Stimulated activated CD8-positive, alpha-beta memory T cell treated with anti-CD3 and anti-CD28 coated beads, Interleukin-12 subunit alpha, Interleukin-12 subunit beta, amount 100 ng/mL, for 24 hours (primary cell): ENCODE measurements at regions not wholly inside any gene's neighbourhood (a gene's known extent, or its start where the extent isn't known, plus 50 kb on each side); places are given as distances from the start of the nearest gene placed in this dataset.
"Not testable (repeated sequence)": the region's sequence is repeated elsewhere in the genome, so short reads cannot be mapped to it uniquely, and the experiment has no call there.

Experiments
- DNase-seq: peaks from one replicate; pipeline ENCODE4 v3.0.0-alpha.2; 2020; ENCODE audit errors: extremely low read depth

GRCh38 chr21:31456201-31456600 is 112.1 kb upstream of the TIAM1 start:
- DNase-seq, result no peak

DNA sequence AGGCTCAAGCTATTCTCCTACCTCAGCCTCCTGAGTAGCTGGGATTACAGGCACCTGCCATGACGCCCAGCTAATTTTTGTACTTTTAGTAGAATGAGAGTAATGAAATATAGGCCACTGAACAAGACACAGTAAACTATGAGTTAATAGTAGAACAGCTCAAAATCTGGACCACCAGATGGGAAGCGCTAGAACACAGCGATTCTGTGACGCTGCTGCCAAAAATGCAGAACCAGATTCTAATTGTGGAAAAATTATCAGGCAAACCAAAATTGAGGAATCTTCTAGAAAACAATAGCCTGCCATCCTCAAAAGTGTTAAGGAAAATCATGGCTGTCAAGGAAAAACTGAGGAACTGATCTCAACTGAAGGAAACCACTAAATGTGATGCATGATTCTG is 111.4 kb upstream of the TIAM1 start:
- DNase-seq, result no peak

DNA sequence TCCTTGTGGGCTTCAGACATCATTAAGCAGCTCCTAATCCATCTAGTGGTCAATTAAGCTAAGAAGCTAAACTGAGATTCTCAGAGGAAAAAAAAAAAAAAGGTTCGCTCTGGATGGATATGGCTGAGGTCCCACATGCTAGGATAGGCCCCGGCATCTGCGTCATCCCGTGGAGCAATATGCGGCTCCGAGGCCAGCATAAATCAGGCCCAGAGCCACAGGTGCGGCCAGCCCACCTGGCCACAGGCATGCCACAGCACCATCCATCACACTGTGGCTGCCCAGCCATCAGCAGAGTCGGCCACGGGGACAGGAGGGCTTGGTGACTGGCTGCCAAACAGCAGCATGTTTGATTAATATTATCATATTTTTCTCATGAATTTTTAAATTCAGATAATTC is 106.9 kb upstream of the TIAM1 start:
- no peak for DNase-seq

DNA sequence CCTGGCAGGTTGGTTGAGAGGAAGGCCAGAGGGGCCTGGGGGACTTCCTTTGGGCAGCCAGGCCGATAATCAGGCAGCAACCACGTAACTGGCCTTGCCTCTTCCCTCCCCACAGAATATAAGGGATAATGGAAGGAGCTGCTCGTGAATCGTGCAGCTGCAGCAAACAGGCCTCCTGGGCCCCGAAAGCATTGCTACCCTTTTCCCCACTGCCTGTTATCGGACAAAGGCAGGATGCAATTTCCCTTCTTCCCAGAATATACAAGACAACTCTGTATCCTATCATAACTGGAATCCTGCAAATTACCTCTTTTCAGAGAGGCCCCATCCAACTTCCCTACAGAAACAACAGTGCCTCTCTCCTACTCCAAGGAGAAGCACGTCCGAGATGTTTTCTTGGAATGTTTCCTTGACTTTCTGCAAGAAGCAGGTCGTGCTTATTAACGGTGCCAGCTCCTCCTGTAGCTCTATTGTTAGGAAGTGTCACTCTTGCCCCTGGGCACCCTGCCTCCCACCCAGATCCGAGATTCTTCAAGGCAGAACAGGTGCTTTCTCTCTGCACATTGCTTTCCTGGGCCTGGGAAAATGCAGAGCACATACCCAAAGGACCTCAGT is 106.0 kb upstream of the TIAM1 start:
- no peak for DNase-seq

- no peak for DNase-seq
Observed at GRCh38 chr21:31448496-31448895, 104.4 kb upstream of the TIAM1 start.

DNA sequence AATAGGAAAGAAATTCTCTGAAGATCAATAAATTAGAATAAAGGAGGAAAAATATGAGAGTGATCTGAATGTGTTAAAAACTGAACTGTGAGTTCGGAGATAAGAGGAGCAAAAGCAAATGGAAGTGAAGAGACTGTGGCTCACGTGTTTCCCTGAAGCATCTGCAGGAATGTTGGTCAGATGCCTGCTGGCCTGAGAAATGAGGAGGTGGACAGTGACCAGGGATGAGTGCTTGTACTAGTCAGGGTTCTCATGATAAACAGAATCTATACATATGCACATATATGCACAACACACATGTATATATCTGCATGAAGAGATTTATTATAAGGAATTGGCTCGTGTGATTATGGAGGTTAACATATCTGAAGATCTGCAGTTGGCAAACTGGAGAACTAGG is 103.4 kb upstream of the TIAM1 start:
- DNase-seq, result no peak

DNA sequence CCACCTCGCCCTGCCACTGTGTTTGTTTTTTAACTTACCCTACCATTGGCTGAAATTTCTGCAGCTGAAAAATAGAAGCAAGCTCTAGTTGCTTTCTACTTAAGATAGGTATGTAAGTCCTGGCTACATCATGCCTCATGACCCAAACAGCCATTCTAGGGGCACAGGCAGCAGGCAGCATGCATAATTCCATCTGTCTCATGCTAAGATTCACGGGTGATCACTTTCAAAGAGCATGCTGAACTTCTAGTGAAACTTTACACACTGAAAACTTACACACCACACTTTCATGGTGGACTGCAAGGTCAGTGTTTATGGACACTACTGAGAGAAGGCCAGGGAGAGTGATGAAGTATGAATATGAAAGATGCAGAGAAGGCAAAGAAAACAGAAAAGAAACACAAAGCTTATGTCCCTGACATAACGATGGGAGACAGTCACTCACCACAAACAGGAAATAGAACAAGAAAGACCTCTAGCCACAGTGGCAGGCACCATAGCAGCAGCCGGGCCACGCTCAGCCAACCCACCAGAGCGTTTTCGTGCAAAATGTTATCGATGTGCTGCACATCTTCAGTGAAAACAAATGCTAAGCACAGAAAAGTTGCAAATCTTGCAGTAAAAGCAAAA is 102.3 kb upstream of the TIAM1 start:
- DNase-seq, result no peak

DNA sequence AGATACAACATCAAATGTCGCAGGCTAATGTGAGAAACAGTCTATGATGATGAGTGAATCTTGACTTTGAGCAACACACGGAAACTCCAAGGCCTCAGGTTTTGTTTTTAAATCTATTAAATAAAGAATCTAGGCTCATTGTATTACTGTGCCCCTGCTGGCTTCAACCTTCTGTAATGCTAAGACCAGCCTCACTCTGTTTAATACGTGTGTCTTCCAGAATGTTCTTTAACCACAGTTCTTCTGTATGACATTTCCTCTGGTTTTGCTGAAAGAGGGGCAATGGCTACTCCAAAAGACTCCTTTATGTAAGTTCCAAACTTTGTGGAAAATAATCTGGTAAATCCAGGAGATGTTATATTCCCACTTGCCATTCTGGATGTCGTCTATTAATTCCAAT is 101.1 kb upstream of the TIAM1 start:
- DNase-seq, result no peak

GRCh38 chr21:31443736-31444521 is 99.9 kb upstream of the TIAM1 start:
- no peak for DNase-seq

DNA sequence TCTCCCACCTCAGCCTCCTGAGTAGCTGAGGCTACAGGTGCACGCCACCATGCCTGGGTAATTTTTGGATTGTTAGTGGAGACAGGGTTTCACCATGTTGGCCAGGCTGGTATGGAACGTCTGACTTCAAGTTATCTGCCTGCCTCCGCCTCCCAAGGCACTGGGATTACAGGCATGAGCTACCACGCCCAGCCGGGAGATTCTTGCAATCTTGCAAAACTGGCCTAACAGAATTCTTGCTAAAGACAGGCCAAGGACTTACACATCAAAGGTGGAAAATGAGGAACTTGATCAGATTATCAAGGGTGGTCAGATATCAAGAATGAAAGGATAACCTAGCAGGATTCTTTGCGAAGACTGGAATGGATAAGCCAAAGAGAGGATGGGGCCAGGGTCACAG is 98.3 kb upstream of the TIAM1 start:
- DNase-seq, result no peak

GRCh38 chr21:31429506-31429905 is 85.4 kb upstream of the TIAM1 start:
- DNase-seq, result no peak

GRCh38 chr21:31426235-31426797 is 82.3 kb upstream of the TIAM1 start:
- no peak for DNase-seq

- no peak for DNase-seq
Observed at GRCh38 chr21:31425138-31425537, 81.1 kb upstream of the TIAM1 start.

DNA sequence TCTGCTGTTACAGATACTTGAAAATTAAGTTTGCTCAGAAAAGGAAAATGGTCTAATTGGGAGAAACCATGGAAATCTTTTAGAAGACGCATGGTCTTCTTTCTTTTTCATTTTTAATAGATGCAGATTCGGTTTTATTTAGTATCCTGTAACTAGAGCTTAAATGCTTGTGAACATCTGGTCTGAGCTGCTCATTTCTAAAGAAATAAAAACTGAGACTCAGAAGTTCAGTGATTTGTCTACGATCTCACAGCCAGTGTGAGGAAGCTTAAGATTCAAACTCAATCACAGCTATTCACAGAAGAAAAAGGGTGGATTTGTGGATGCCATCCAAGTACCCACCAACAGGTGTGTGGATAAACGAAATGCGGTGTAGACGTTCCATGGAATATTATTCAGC is 80.0 kb upstream of the TIAM1 start:
- no peak for DNase-seq

DNA sequence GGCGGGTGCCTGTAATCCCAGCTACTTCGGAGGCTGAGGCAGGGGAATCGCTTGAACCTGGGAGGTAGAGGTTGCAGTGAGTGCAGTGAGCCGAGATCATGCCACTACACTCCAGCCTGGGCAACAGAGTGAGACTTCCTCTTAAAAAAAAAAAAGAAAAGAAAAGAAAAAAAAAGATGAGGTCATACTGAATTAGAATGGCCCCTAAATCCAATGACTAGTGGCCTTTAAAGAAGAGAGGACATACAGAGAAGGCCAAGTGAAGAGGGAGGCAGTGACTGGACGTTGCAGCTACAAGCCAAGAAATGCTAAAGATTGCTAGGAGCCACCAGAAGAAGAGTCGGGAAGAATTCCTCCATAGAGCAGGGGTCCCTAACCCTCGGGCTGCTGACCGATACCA is 76.9 kb upstream of the TIAM1 start:
- no peak for DNase-seq

GRCh38 chr21:31420354-31420753 is 76.3 kb upstream of the TIAM1 start:
- no peak for DNase-seq

GRCh38 chr21:31418377-31419001 is 74.4 kb upstream of the TIAM1 start:
- no peak for DNase-seq

DNA sequence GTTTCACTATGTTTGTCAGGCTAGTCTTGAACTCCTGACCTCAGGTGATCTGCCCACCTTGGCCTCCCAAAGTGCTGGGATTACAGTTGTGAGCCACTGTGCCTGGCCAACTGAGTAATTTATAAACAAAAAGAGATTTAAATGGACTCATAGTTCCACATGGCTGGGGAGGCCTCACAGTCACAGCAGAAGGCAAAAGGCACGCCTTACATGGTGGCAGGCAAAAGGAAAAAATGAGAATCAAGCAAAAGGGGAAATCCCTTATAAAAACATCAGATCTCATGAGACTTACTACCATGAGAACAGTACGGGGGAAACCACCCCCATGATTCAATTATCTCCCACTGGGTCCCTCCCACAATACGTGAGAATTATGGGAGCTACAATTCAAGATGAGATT is 73.2 kb upstream of the TIAM1 start:
- not testable (repeated sequence) for DNase-seq

DNA sequence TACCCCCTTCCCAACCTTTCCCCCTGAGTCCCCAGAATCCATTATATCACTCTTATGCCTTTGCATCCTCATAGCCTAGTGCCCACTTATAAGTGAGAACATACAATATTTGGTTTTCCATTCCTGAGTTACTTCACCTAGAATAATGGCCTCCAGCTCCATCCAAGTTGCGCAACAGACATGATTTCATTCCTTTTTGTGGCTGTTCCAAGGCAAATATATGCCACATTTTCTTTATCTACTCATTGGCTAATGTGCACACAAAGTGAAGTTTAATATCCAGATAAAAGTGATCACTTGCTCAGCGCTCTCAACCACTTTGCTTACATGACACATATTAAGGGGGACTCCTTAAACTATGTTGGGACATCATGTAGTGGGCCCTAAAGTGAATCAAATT is 72.4 kb upstream of the TIAM1 start:
- no peak for DNase-seq

DNA sequence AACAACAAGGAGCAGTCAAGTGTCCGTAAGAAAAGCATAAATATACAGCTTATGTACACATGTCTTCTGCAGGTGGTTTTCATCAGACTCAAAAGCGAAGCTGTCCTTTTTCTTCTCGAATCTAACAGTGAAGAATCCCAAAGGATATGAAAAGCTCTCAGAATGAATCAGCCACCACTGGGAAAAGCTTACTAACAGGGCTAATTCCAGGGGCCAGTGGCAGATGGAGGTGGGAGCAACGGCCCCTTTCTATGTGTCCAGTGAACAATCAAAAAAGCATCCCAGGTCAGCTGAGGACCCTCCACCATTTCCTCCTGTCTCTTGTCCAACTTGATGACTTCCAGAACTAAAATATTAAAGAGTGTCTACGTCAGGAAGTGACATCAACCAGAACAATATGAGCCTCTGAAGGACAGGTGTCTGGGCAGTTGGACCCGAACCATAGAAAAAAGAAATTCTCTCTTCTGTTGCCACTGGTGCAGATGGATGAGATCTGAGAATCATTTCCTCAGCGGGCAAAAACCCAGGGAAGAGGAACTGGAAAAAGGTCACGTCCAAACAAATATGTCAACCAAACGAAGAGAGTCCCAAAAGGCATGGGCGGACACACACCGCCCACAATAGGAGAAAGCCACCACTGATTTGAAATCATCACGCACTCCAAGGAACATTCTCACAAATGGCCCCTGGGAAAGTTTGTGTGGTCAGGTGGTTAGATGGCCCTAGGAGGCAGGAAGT is 70.4 kb upstream of the TIAM1 start:
- DNase-seq, result no peak

DNA sequence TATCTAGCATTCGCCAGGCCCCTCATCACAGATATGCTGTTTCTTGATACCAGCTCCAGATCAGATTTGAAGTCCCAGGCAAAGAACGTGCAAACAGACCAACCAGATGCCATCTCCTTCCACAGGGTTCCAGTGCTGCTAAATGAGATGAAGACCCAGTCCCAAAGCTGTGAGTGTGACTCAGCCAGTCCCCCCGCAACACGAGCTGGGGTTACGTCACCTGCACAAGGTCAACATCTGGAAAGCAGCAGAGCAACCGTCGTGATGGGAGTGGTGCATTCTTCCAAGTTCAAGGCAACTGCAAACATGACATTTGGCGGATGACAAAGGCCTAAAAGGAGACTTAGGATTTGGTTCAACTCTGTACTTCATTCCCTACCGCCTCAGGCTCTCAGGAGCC is 69.6 kb upstream of the TIAM1 start:
- no peak for DNase-seq
